ENCODE measurements at regions not wholly inside any gene's neighbourhood (a gene's known extent, or its start where the extent isn't known, plus 50 kb on each side); places are given as distances from the start of the nearest gene placed in this dataset.

DNA sequence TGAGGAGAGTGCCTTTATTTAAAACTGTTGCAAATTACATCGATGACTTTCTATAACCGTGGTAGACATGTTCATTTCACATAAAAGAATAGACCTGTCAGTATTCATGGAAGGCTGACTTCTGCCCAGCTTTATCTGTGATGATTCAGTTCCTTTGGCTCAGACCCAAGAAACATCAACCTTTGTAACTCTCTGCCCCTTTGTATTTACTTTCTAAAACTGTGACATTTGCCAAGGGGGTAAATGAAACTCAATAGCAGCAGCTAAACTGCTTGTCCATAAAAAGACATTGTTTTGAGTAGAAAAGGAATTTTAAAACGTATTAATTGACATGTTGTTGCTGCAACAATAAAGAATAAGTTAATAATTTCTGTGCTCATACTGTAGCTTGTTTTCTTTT is 137.8 kb upstream of the ANKH start:
- TF ChIP-seq POLR2A (IDR thresholded peaks at IDR 0.05) (no peak), EP300 (IDR thresholded peaks at IDR 0.05) (no peak), POLR2AphosphoS5 (IDR thresholded peaks at IDR 0.05) (peak; percentile 29)
- TF ChIP-seq, protein P1, sequence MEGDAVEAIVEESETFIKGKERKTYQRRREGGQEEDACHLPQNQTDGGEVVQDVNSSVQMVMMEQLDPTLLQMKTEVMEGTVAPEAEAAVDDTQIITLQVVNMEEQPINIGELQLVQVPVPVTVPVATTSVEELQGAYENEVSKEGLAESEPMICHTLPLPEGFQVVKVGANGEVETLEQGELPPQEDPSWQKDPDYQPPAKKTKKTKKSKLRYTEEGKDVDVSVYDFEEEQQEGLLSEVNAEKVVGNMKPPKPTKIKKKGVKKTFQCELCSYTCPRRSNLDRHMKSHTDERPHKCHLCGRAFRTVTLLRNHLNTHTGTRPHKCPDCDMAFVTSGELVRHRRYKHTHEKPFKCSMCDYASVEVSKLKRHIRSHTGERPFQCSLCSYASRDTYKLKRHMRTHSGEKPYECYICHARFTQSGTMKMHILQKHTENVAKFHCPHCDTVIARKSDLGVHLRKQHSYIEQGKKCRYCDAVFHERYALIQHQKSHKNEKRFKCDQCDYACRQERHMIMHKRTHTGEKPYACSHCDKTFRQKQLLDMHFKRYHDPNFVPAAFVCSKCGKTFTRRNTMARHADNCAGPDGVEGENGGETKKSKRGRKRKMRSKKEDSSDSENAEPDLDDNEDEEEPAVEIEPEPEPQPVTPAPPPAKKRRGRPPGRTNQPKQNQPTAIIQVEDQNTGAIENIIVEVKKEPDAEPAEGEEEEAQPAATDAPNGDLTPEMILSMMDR (IDR thresholded peaks at IDR 0.05), result no peak
